ENCODE measurements at regions not wholly inside any gene's neighbourhood (a gene's known extent, or its start where the extent isn't known, plus 50 kb on each side); places are given as distances from the start of the nearest gene placed in this dataset.

- CTCF ChIA-PET: no interaction called here
- Histone ChIP-seq H3K4me3 (ENCODE audit: insufficient read depth, low read depth, low read length) (no peak overlapping the region), H2BK5ac (ENCODE audit: low read depth, low read length, poor library complexity, severe bottlenecking) (no peak overlapping the region), H4K20me1 (ENCODE audit: insufficient read depth, low read length) (no peaks in the 10 kb centered on the region), H3K23ac (ENCODE audit: low read depth, low read length) (no peak overlapping the region), H3K4ac (ENCODE audit: low read depth, low read length) (no peak overlapping the region), H4K5ac (ENCODE audit: low read depth, low read length) (no peak overlapping the region), H3K27ac (ENCODE audit: insufficient read depth, low read length) (no peak overlapping the region), H2BK120ac (ENCODE audit: low read depth, low read length) (no peak overlapping the region), H3K9me3 (ENCODE audit: control insufficient read depth, insufficient read depth, low read length) (peaks cover 1% of the 10 kb centered on the region; the same call in 1 of the 2 replicates), H2AK5ac (ENCODE audit: low read depth, low read length) (no peak overlapping the region), H3K4me2 (ENCODE audit: low read depth, low read length) (no peak overlapping the region), H3K4me1 (ENCODE audit: control insufficient read depth, insufficient read depth, low read length) (no peaks in the 10 kb centered on the region), H4K8ac (ENCODE audit: low read depth in 2 of 2, low read length in 2 of 2) (no peak overlapping the region), H2AFZ (replicated peaks; ENCODE audit: low read length, poor library complexity) (no peak overlapping the region), H2BK20ac (ENCODE audit: low read depth, low read length) (no peak overlapping the region), H3K9me1 (ENCODE audit: insufficient read depth, low read length) (no peaks in the 10 kb centered on the region), H3K27me3 (ENCODE audit: control insufficient read depth, insufficient read depth, low read length) (no peaks in the 10 kb centered on the region), H4K91ac (ENCODE audit: insufficient read depth, low read depth, low read length) (no peak overlapping the region), H2AK9ac (replicated peaks; ENCODE audit: low read depth, low read length, poor library complexity) (no peak overlapping the region), H3K79me1 (ENCODE audit: low read depth in 1 of 2, low read length in 2 of 2) (no peaks in the 10 kb centered on the region), H3K36me3 (ENCODE audit: control insufficient read depth, insufficient read depth, low read length) (no peaks in the 10 kb centered on the region), H3K14ac (replicated peaks; ENCODE audit: low read depth, low read length) (no peak overlapping the region), H3K18ac (ENCODE audit: low read depth, low read length) (no peak overlapping the region), H3K56ac (ENCODE audit: extremely low read depth, insufficient read depth, low read length) (no peak overlapping the region), H3K9ac (ENCODE audit: low read depth, low read length) (no peak overlapping the region), H2BK15ac (ENCODE audit: low read depth, low read length) (no peak overlapping the region)
- no peak for TF ChIP-seq FOS (IDR thresholded peaks at IDR 0.05; ENCODE audit: low read depth, low read length)
- no peak for TF ChIP-seq BHLHE40 (IDR thresholded peaks at IDR 0.05; ENCODE audit: low read depth, low read length)
- no peak for TF ChIP-seq RFX5 (IDR thresholded peaks at IDR 0.05; ENCODE audit: low read depth, low read length)
- TF ChIP-seq MAZ (IDR thresholded peaks at IDR 0.05; ENCODE audit: borderline replicate concordance, low read depth, low read length): no peak
- TF ChIP-seq SMC3 (IDR thresholded peaks at IDR 0.05; ENCODE audit: low read depth, low read length): no peak
- no peak for TF ChIP-seq CHD1 (IDR thresholded peaks at IDR 0.05; ENCODE audit: low read depth, low read length)
- TF ChIP-seq, protein P1, sequence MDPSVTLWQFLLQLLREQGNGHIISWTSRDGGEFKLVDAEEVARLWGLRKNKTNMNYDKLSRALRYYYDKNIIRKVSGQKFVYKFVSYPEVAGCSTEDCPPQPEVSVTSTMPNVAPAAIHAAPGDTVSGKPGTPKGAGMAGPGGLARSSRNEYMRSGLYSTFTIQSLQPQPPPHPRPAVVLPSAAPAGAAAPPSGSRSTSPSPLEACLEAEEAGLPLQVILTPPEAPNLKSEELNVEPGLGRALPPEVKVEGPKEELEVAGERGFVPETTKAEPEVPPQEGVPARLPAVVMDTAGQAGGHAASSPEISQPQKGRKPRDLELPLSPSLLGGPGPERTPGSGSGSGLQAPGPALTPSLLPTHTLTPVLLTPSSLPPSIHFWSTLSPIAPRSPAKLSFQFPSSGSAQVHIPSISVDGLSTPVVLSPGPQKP (IDR thresholded peaks at IDR 0.05; ENCODE audit: borderline replicate concordance, low read depth, low read length): no peak
- TF ChIP-seq USF2 (IDR thresholded peaks at IDR 0.05; ENCODE audit: low read depth, low read length): no peak
- TF ChIP-seq CEBPB (IDR thresholded peaks at IDR 0.05; ENCODE audit: low read depth, low read length): no peak
- no peak for TF ChIP-seq RAD21 (IDR thresholded peaks at IDR 0.05; ENCODE audit: low read length)
- TF ChIP-seq MAFK (IDR thresholded peaks at IDR 0.05; ENCODE audit: low read depth, low read length): no peak
- no peak for TF ChIP-seq RCOR1 (IDR thresholded peaks at IDR 0.05; ENCODE audit: insufficient replicate concordance, low read length)
- TF ChIP-seq MXI1 (IDR thresholded peaks at IDR 0.05; ENCODE audit: borderline replicate concordance, low read depth, low read length): no peak
- TF ChIP-seq, protein P2, sequence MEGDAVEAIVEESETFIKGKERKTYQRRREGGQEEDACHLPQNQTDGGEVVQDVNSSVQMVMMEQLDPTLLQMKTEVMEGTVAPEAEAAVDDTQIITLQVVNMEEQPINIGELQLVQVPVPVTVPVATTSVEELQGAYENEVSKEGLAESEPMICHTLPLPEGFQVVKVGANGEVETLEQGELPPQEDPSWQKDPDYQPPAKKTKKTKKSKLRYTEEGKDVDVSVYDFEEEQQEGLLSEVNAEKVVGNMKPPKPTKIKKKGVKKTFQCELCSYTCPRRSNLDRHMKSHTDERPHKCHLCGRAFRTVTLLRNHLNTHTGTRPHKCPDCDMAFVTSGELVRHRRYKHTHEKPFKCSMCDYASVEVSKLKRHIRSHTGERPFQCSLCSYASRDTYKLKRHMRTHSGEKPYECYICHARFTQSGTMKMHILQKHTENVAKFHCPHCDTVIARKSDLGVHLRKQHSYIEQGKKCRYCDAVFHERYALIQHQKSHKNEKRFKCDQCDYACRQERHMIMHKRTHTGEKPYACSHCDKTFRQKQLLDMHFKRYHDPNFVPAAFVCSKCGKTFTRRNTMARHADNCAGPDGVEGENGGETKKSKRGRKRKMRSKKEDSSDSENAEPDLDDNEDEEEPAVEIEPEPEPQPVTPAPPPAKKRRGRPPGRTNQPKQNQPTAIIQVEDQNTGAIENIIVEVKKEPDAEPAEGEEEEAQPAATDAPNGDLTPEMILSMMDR (conservative IDR thresholded peaks at IDR 0.05; ENCODE audit: low read depth, low read length): no peak
- TF ChIP-seq NFE2L2 (IDR thresholded peaks at IDR 0.05; ENCODE audit: low read depth, low read length): no peak
- ATAC-seq (ENCODE audit: low read depth) (no peak), DNase-seq (no peak)
- intact Hi-C loops (cut with micrococcal nuclease): no loop called here
- BruUV-seq (replicated peaks): no TSS peak
- POLR2A ChIA-PET (ENCODE audit: unreplicated experiment): no interaction called here
- in situ Hi-C loops (cut with MboI; ENCODE audit: low sequenced_read_pairs): no loop called here
- 50% methylated on average over 2 of the region's 10 CpGs; no CpG with 5 or more reads in 1 of the 2 experiments for WGBS, 2 experiments (ENCODE audit: extremely low coverage in 2 of 2, insufficient read length in 1 of 2)
- dilution Hi-C loops (cut with HindIII; ENCODE audit: low sequenced_read_pairs, unreplicated experiment): no loop called here
Measured at GRCh38 chr19:32053861-32054260, 291.5 kb upstream of the ZNF507 start.

Data from IMR-90 (cell line).